ENCODE measurements at regions not wholly inside any gene's neighbourhood (a gene's known extent, or its start where the extent isn't known, plus 50 kb on each side); places are given as distances from the start of the nearest gene placed in this dataset.

DNA sequence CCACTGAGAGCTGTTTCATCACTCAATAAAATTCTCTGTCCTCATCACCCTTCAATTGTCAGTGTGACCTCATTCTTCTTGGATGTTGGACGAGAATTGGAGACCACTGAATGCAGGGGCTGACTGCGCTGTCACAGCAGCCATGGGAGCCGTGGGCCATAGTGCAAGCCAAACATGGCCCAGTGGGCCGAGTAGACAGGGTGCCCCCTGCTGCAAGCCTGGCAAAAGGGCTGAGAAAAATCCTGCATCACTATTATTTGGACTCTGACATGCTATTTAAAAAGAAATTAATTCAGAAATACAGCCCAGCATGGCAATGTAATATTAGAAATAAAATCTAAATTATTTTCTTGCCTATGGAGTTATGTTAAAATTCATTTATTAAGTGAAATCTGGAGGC, 67.8 kb upstream of the FAM98A start:
- WGBS (ENCODE audit: low lambda C conversion rate) = 0% methylated on average over 4 of the region's 4 CpGs
- Histone ChIP-seq H3K27ac (ENCODE audit: low read depth in 2 of 2, low read length in 1 of 2) (no peak overlapping the region), H3K9ac (no peak overlapping the region), H2AFZ (ENCODE audit: low read depth) (no peak overlapping the region), H3K4me1 (ENCODE audit: control insufficient read depth in 1 of 2, insufficient read depth in 2 of 2, low read depth in 1 of 2, low read length in 1 of 2) (no peaks in the 10 kb centered on the region), H3K9me3 (0 out of 2 replicates have a peak, but pooled peaks cover 5% of the 10 kb centered on the region), H3F3A (replicated peaks; ENCODE audit: insufficient read depth) (no peaks in the 10 kb centered on the region), H4K20me1 (ENCODE audit: insufficient read depth) (no peaks in the 10 kb centered on the region), H3K79me2 (ENCODE audit: insufficient read depth) (no peaks in the 10 kb centered on the region), H3K9me2 (no peaks in the 10 kb centered on the region), H3K27me3 (ENCODE audit: insufficient read depth) (no peaks in the 10 kb centered on the region), H3K36me3 (replicated peaks in 1 of 2; ENCODE audit: control insufficient read depth in 1 of 2, insufficient read depth in 2 of 2, low read length in 1 of 2) (no peaks in the 10 kb centered on the region), H3K4me2 (no peak overlapping the region), H3K4me3 (ENCODE audit: low read depth in 2 of 2, low read length in 1 of 2) (no peak overlapping the region)
- CTCF ChIA-PET = no interaction called here
- TF ChIP-seq RFX5 (IDR thresholded peaks at IDR 0.05; ENCODE audit: low read length) (no peak), SIN3A (IDR thresholded peaks at IDR 0.05; ENCODE audit: borderline replicate concordance, low read depth, low read length) (no peak), FOSL2 (IDR thresholded peaks at IDR 0.05; ENCODE audit: borderline replicate concordance, low read depth) (no peak)
- TF ChIP-seq, protein P1, sequence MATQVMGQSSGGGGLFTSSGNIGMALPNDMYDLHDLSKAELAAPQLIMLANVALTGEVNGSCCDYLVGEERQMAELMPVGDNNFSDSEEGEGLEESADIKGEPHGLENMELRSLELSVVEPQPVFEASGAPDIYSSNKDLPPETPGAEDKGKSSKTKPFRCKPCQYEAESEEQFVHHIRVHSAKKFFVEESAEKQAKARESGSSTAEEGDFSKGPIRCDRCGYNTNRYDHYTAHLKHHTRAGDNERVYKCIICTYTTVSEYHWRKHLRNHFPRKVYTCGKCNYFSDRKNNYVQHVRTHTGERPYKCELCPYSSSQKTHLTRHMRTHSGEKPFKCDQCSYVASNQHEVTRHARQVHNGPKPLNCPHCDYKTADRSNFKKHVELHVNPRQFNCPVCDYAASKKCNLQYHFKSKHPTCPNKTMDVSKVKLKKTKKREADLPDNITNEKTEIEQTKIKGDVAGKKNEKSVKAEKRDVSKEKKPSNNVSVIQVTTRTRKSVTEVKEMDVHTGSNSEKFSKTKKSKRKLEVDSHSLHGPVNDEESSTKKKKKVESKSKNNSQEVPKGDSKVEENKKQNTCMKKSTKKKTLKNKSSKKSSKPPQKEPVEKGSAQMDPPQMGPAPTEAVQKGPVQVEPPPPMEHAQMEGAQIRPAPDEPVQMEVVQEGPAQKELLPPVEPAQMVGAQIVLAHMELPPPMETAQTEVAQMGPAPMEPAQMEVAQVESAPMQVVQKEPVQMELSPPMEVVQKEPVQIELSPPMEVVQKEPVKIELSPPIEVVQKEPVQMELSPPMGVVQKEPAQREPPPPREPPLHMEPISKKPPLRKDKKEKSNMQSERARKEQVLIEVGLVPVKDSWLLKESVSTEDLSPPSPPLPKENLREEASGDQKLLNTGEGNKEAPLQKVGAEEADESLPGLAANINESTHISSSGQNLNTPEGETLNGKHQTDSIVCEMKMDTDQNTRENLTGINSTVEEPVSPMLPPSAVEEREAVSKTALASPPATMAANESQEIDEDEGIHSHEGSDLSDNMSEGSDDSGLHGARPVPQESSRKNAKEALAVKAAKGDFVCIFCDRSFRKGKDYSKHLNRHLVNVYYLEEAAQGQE (IDR thresholded peaks at IDR 0.05; ENCODE audit: low read depth, low read length) = no peak
- POLR2A ChIA-PET = no interaction called here
- DNase-seq = no peak

DNA sequence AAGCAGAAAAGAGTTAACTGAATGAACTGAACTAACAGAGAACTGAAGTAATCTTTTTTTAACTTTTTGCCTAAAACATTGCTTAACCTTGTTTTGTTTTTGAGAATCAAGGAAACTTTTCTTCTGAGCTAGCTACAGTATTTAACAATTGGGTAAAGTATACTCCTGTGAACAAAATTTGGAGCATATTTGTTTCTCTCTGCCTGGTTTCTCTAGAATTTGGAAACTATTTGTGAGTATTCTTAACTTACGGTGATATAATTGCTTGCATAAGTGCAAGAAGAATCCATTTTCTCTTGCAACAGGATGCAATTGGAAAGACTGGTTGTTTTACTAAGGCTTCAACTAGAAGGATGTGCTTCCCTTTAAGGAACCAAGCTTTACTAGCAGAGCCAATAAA, 65.9 kb upstream of the FAM98A start:
- no peak overlapping the region for H3K9ac ChIP-seq
- no peak overlapping the region for H3K4me3 ChIP-seq (ENCODE audit: low read depth in 2 of 2, low read length in 1 of 2)
- no peaks in the 10 kb centered on the region for H3K79me2 ChIP-seq (ENCODE audit: insufficient read depth)
- H3K9me3 ChIP-seq = 0 out of 2 replicates have a peak, but pooled peaks cover 5% of the 10 kb centered on the region
- DNase-seq = no peak
- CTCF ChIA-PET = interaction anchor here (1.1 to 3.5 kb wide), 2 partner anchors 9 to 11 kb away, joined by 3 to 16 read pairs; no protein-coding TSS in a partner anchor
- no peaks in the 10 kb centered on the region for H3F3A ChIP-seq (replicated peaks; ENCODE audit: insufficient read depth)
- no peak overlapping the region for H3K27ac ChIP-seq (ENCODE audit: low read depth in 2 of 2, low read length in 1 of 2)
- H4K20me1 ChIP-seq (ENCODE audit: insufficient read depth) = no peaks in the 10 kb centered on the region
- no peaks in the 10 kb centered on the region for H3K9me2 ChIP-seq
- no peaks in the 10 kb centered on the region for H3K27me3 ChIP-seq (ENCODE audit: insufficient read depth)
- WGBS (ENCODE audit: low lambda C conversion rate) = 26% methylated on average over 1 of the region's 1 CpG
- no peak overlapping the region for H3K4me2 ChIP-seq
- no peaks in the 10 kb centered on the region for H3K4me1 ChIP-seq (ENCODE audit: control insufficient read depth in 1 of 2, insufficient read depth in 2 of 2, low read depth in 1 of 2, low read length in 1 of 2)
- POLR2A ChIA-PET = no interaction called here
- no peaks in the 10 kb centered on the region for H3K36me3 ChIP-seq (replicated peaks in 1 of 2; ENCODE audit: control insufficient read depth in 1 of 2, insufficient read depth in 2 of 2, low read length in 1 of 2)
- no peak overlapping the region for H2AFZ ChIP-seq (ENCODE audit: low read depth)
- TF ChIP-seq MXI1 (IDR thresholded peaks at IDR 0.05; ENCODE audit: low read depth, low read length) (no peak), EZH2phosphoT487 (IDR thresholded peaks at IDR 0.05; ENCODE audit: borderline replicate concordance, low read depth) (no peak), RXRA (IDR thresholded peaks at IDR 0.05; ENCODE audit: borderline replicate concordance, low read depth) (no peak), TEAD4 (IDR thresholded peaks at IDR 0.05; ENCODE audit: borderline replicate concordance, insufficient read depth) (no peak)

Measured in SK-N-SH (cell line).